GDM1 (cell line): ENCODE measurements at regions not wholly inside any gene's neighbourhood (a gene's known extent, or its start where the extent isn't known, plus 50 kb on each side); places are given as distances from the start of the nearest gene placed in this dataset.

Experiments
- DNase-seq: peaks from one replicate; lab custom pipeline; 2025; lab: John Stamatoyannopoulos, UW

GRCh38 chr6:167049275-167049674 lies 50.1 kb downstream of the CEP43 start:
- DNase-seq = no peak

GRCh38 chr6:167050903-167051302 lies 51.7 kb downstream of the CEP43 start:
- DNase-seq = no peak

- no peak for DNase-seq
Measured at GRCh38 chr6:167053895-167054530, 54.8 kb downstream of the CEP43 start.

- DNase-seq = no peak
Measured at GRCh38 chr6:167054987-167055386, 55.8 kb downstream of the CEP43 start.

GRCh38 chr6:167056370-167056769 lies 57.2 kb downstream of the CEP43 start:
- DNase-seq = peak; percentile 50

- no peak for DNase-seq
Measured at GRCh38 chr6:167058261-167058660, 59.1 kb downstream of the CEP43 start.
